Keratinocyte (primary cell): ENCODE measurements at regions not wholly inside any gene's neighbourhood (a gene's known extent, or its start where the extent isn't known, plus 50 kb on each side); places are given as distances from the start of the nearest gene placed in this dataset.

ENCODE experiments used
- EZH2 ChIP-seq: IDR thresholded peaks from one replicate; pipeline ENCODE4 v1.6.1; 2012; ENCODE audit warnings: inconsistent platforms, mild to moderate bottlenecking, low read length, moderate library complexity
- TF ChIP-seq, protein P1 (sequence below), 3 experiments: IDR thresholded peaks in 1 of 3; conservative IDR thresholded peaks in 1 of 3; optimal IDR thresholded peaks in 1 of 3; 2 replicates in 2 of 3; 3 replicates in 1 of 3; pipeline versions ENCODE3 to v1.5.1; 2011; ENCODE audit warnings: low read length in 3 of 3, mild to moderate bottlenecking in 3 of 3, moderate library complexity in 2 of 3, control low read depth in 1 of 3, inconsistent platforms in 1 of 3; ENCODE audit not compliant: insufficient read depth in 2 of 3; ENCODE audit errors: extremely low read depth in 1 of 3

DNA sequence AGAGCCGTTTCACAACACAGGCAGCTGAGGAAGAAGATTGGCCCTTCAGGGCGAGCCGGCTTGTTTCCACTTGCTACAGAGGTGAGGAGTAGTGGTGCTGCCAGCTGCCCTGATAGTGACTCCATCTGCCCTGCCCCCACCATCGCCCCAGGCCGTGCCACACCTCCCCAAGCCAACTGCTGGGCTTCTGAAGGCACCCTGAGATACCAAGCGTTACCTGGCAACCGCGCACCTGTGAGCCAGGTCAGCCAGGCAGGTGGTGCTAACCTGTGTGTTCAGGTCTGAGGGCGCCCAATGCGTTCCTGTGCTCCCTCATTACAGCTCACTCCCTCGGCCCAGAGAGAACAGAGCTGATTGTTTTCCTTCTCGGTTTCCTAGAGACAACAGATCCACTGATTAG lies 299.1 kb upstream of the ID4 start:
- no peak for TF ChIP-seq EZH2
- TF ChIP-seq, protein P1, sequence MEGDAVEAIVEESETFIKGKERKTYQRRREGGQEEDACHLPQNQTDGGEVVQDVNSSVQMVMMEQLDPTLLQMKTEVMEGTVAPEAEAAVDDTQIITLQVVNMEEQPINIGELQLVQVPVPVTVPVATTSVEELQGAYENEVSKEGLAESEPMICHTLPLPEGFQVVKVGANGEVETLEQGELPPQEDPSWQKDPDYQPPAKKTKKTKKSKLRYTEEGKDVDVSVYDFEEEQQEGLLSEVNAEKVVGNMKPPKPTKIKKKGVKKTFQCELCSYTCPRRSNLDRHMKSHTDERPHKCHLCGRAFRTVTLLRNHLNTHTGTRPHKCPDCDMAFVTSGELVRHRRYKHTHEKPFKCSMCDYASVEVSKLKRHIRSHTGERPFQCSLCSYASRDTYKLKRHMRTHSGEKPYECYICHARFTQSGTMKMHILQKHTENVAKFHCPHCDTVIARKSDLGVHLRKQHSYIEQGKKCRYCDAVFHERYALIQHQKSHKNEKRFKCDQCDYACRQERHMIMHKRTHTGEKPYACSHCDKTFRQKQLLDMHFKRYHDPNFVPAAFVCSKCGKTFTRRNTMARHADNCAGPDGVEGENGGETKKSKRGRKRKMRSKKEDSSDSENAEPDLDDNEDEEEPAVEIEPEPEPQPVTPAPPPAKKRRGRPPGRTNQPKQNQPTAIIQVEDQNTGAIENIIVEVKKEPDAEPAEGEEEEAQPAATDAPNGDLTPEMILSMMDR (optimal IDR thresholded peaks at IDR 0.05 in 1 of 3, IDR thresholded peaks at IDR 0.05 in 1 of 3, conservative IDR thresholded peaks at IDR 0.05 in 1 of 3; ENCODE audit: extremely low read depth in 1 of 3, insufficient read depth in 2 of 3, low read length in 3 of 3): no peak
